Germinal center (tissue), 1 donor: ENCODE measurements at regions not wholly inside any gene's neighbourhood (a gene's known extent, or its start where the extent isn't known, plus 50 kb on each side); places are given as distances from the start of the nearest gene placed in this dataset.

Experiments used
- DNase-seq: peaks from one replicate; pipeline ENCODE4 v3.0.0; 2012; ENCODE audit warnings: mixed read lengths, low spot score

DNA sequence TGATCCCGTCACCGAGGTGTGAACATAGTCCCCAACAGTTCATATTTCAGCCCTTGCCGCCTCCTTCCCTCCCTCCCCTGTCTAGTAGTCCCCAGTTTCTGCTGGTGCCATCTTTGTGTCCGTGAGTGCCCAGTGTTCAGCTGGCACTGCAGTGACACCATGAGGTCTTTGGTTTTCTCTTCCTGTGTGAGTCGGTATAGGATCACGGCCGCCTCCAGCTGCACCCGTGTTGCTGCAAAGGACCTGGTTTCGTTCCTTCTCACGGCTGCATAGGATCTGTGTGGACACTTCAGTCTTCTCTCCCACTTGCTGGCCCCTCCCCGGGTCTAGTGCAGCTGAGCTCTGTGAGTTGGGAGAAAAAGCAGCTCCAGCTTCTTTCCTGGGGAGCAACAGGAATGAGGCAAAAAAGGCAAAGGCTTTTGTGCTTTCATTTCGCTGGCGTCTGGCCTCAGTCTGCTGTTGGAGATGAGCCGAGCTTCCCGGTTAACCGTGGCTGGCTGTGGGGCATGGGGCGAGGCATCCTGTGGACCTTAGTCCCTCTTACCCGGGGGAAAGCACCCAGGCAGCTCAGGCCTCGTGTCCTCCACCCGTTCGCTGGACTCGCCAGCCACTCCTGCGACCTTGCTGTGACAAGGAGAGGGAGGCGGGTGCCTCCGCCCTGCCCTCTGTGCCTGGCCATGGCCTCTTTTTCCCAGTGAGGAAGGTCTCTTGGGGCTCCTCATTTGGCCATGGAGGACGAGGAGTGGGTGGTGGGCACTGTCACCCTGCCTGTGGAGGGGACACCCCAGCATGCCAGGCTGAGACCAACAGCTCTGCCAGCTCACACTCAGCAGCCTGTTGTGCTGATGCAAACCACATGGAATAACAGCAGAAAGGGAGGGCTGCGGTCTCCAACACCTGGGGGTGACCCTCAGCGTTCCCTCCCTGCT is 196.5 kb downstream of the TEX29 start:
- DNase-seq, result no peak

DNA sequence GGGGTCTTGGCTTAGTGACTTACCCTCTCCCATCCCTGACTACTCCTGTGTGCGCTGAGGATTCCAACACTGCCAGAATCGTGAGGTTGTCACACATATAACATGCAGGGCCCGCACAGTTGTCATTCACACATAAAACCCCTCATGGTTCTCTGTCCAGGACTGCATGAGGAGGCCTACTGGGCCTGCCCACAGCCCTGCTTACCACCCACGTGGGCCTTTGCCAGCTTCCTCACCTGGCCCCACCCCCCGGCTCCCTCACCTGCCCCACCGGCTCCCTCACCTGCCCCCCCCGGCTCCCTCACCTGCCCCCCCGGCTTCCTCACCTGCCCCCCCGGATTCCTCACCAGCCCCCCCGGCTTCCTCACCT is 197.2 kb downstream of the TEX29 start:
- DNase-seq, result no peak

DNA sequence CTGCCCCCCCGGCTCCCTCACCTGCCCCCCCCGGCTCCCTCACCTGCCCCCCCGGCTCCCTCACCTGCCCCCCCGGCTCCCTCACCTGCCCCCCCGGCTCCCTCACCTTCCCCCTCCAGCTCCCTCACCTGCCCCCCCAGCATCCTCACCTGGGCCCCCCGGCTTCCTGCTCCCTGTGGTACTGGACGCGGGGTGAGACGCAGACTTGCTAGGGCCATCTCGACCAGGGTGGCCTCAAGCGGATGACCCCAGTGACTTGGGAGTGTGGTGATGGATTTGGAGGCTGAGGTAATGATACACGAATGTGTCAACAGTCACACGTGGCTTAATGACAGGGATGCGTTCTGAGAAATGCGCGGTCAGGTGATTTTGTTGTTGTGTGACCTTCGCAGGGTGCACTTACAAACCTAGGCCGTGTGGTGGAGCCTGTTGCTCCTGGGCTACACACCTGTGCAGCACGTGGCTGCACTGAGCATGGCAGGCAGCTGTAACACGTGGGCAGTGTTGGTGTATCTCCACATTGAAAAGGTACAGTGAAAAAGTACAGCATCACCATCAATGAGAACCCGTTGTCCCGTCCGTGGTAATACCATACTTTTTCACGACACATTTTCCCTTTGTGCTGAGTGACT is 197.8 kb downstream of the TEX29 start:
- DNase-seq, result no peak

DNA sequence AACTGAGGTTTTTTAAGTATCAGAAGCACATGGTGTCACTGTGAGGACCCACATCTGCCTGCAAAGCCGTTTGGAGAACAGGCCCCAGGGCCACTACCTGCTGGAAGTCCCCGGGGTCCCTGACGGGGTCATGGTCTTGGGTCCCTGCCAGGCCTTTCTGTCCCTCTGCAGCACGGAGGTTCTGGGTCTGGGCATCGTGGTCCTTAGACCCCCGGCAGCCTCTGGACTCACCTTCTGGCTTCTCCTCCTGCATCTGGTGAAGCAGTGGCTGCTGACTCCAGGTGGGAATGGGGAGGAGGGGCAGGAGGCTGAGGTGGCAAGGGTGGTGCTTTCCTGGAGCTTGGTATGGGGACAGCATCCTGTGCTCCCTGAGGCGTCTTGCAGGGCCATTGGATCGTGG is 198.6 kb downstream of the TEX29 start:
- DNase-seq, result no peak

DNA sequence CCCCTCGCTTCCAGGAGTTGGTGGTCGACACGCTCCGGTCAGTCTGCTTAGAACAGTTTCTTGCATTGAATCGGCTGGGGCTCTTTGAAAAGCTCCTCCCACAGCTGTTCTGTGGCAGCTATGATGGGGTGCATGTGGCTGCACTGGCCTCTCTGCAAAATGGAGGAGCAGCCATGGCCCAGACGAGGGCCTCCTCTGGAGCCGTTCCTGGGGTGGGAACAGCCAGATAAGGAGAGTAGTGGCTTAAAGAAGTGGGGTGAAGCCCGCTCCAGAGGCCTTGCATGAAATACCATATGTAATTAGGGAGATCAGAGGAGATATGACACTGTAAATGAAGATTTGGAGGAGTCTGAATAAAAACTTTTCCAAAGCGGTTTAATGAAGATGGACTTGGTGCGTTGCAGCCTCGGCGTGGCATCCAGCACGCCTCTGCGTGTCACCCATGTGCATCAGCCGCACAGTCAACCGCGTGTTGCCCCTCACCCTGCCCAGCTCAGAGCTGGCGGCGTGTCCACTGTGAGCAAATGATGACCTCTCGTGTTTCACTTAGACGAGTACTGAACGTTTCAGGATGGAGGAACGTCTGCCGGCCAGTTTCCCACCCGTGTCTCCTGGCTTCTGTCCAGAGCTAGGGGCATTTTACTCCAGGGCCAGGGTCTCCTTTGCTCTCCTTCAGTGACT is 199.2 kb downstream of the TEX29 start:
- no peak for DNase-seq

DNA sequence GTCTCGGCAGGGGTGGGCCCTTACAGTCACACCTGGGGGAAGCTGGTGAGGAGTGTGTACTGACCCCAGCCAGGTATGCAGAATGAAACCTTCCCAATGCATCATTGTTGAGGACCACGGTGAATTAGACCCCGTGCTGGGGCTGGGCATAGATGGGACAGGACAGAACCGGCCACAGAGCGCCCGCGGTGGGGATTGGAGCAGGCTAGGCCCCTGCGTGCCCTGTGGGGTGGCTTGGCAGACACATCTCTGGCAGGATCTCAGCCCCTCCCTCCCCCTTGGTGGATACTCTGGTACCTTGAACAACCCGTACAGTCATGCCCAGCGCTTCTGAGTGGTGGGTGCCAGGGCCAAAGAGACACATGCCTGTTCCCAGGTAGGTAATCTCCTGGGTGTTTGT is 200.6 kb downstream of the TEX29 start:
- DNase-seq, result no peak

DNA sequence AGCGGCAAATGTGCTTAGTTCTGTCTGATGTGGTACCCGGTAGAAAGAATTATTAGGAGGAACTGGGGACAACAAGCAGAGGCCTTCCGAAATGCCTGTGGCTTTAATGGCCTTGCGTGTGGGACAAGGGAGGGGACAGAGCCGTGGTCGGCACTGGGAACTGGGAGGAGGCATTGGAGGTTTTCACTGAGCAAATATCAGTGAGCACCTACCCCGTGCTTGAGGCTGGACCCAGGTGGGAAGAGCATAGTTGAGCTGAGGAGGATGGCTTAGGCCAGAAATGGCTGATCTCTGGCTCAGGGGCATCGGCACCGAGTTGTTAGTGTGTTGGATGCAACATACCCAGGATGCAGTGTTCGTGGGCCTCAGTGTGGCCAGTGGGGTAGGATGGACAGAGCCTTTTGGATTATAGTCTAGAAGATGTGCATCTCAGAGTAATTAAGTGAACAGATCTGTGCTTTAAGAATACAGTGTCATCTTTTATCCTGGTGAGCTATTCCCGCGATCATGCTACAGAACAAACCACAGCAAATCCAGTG is 201.3 kb downstream of the TEX29 start:
- DNase-seq, result no peak

DNA sequence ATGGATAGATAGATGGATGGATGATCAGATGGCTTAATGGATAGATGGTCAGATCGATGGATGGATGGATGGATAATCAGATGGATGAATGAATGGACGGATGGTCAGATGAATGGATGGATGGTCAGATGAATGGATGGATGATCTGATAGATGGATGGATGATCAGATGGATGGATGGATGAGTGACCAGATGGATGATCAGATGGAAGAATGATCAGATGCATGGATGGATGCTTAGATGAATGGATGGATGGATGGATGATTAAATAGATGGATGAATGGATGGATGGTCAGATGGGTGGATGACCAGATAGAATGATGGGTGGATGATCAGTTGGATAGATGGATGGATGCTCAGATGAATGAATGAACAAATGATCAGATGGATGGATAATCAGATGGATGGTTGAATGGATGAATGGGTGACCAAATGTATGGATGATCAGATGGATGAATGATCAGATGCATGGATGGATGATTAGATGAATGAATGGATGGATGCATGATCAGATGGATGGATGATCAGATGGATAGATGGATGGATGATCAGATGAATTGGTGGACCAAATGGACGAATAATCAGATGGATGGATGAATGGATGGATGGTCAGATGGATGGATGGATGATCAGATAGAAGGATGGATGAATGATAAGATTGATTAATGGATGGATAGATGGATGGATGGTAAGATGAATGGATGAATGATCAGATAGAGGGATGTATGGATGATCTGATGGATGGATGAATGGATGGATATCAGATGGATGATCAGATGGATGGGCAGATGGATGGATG is 205.1 kb downstream of the TEX29 start:
- DNase-seq, result no peak

DNA sequence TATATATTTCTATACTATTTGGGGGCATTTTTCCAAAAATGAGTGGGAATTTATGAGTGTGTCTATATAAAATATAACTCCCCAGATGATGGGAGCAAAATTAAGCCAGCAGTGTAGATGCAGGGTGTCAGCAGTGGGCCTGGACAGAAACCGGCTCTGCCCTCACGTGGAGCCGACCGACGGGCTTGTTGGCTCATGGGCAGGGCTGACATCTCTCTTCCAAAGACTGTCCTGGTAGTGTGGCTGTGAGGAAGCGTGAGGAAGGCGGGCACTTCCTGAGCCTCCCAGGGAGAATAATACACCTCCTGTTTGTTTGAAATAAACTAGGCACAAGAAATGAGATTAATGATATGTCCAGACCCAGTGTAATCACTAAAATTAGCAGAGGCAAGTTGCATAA is 206.5 kb downstream of the TEX29 start:
- DNase-seq, result no peak

DNA sequence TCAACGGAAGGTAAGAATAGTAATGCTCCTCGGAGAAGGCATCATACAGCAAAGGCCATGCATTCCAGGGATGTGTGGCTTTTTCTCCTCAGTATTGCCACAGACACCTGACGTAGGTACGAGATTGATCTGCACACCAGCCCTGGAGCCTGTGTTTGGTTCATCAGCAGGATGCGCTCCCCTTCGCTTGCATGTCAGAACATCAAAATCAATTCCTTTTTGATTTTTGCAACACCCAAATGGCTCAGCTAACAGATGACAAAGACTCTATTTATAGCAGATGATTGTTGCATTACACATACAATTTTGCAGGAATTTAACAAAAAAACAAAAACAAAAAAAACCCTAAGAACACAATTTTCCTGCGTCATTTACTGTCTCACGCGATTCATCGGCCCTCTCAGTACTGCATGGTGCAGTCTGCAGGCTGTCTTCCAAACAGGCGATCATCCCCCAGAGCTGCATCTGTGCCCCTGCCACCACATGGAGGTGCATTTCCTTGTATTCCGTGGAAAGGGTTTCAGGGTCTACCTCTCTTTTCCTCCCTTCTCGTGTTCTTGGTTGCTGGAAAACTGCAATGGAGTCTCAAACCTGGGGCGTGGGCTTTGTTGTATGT is 207.3 kb downstream of the TEX29 start:
- no peak for DNase-seq

DNA sequence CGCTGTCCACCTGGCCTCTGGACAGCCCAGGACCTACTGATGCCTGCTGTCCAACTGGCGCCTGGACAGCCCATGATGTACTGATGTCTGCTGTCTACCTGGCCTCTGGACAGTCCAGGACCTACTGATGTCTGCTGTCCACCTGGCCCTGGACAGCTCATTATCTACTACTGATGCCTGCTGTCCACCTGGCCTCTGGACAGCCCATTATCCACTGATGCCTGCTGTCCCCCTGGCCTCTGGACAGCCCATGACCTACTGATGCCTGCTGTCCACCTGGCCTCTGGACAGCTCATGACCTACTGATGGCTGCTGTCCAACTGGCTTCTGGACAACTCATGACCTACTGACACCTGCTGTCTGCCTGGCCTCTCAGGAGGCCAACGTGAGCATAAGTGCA is 208.1 kb downstream of the TEX29 start:
- no peak for DNase-seq

DNA sequence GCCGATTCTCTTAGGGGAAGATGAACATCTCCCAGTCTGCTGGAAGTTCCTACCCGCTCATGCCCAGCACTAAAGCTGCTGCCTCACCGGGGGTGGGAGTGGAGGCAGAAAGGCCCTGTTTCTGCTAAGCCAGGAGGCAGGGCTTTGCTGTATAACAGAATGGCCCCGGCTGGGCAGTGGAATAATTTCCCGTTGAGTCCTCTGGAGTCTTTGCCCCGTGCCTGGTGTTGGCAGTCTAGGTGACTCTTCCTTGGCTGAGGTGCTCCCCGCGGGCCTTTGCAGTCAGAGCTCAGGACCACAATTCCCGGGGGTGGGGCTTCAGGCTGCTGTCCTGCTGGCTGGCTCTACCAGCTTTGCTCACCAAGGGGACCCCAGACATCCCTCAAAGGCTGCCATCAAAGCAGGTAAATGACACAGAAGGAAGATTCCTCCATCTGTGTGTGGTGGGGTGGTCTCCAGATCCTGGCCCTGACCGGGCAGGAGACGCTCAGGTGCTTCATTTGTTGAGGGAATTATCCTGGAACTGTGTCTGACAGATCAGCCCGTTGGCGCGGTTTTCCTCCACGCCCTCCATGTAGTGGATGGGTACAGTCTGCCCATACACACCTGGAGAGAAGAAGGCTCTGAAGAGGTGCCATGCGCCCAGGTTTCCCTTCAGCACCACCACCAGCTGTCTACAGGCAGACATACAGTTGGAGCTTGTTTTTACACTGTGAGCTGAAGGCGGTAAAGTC is 209.9 kb downstream of the TEX29 start:
- no peak for DNase-seq

DNA sequence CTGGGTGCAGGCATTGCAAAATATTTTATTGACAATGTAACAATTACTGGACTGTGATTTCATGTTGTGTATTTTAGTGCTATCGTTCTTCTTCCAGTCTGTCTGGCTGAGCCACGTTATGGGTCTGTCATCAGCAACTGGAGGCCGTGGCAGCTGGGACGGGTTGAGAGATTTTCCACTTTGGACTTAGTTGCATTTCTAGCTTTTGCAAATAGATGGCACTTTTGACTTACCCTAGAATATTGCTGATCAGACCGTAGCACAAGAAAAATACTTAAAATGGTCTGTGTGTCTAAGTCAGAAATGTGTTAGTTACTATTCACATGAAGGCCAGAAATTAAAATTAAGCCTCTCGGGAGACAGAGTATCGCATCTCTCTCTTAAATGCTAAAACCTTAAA is 211.1 kb downstream of the TEX29 start:
- no peak for DNase-seq

DNA sequence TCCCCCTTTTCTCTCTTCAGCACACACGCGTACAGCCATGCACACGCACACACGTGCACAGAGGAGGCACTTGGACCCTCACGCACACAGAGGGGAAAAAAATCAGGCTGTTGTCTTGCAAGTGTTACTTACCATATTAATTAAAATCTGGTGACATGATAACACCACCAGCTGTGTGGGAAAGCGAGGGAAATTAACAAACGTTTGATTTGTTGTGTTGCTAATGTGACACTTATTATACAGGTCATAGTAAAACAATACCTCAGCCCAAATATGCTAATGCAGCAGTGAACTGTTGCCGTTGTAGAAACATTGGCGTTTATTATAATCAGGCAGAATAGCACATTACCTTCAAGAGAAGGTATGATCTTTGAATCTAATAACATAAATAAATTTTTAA is 211.7 kb downstream of the TEX29 start:
- DNase-seq, result no peak

DNA sequence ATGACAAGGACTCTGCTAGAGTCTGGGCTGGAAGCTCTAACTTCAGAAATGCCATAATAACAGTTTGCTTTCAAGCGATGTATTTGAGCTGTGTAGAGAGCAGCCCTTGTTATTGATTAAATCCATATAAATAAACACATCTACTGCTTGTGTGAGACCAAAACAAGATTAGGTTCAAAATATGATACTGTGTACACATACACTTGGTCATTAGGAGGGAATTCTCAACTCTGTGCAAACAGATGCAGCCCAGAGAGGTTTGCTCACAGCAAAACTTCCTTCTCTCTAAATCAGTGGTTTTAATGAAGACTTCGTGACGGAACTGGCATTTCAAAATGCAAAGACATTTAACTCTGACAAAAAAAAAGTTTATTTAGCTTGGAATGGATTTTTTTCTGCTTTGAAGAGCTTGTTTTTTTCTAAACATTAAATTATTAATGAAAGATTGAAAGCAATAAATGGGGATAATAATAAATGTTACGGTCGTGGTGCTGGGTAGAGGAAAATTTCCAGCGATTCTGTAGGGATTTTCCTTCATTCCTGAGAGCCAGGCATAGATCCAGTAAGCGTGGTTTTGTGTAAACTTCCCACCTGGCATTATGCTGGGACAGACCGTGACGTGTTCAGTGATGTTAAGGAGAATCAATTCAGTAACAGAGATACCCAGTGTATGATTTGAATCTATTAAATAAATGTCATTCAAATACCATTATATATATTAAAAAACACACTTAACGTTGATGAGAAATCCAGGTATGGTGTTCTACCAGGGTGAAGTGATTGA is 213.7 kb downstream of the TEX29 start:
- DNase-seq, result no peak

DNA sequence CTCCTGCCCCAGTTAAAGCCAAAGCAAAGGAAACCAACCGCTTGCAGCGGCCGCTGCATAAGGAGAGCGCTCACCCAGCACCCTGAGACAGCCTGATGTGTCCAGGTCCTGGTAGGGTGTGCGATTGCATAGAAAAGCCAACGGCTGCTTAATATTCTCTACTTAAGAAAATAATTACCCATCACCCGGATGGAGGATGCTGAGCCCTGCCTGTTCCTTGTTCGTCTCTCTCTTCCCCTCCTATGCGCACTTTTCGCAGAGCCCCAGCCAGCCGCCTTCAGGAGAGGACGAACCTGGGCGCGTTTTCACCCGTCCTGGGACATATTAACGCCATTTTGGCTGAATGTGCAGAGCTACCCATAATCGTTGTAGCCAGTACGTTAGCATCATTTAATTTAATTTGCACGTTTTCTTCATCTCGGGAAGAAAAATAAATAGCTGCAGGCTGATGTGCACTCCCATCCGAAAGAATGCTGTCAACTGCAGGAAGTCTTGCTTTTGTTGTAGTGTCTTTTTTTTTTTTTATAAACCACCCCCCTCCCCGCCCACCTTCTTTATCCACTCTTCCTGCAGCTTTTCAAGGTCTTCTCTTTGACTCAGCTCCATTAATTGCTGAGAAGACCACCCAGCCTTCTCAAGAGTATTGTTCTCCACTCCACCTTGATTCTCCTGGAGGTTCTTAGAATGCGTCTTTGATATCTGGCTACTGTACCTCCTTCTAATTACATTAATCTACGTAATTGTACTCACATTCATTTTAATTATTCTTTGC is 214.5 kb downstream of the TEX29 start:
- no peak for DNase-seq

DNA sequence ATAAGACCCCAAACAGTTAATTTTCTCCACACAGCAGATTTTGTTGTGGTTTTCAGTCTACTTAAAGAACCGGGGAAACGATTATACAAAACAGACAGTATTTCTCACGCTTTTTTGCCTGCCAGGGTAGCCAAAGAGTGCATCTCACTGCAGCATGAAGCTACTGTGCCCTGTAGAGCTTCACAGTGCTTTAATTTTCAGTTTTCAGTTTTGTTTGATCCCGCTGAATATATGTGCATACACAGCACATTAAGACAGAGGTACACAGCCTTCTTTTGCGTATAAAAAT is 215.0 kb downstream of the TEX29 start:
- DNase-seq, result no peak

DNA sequence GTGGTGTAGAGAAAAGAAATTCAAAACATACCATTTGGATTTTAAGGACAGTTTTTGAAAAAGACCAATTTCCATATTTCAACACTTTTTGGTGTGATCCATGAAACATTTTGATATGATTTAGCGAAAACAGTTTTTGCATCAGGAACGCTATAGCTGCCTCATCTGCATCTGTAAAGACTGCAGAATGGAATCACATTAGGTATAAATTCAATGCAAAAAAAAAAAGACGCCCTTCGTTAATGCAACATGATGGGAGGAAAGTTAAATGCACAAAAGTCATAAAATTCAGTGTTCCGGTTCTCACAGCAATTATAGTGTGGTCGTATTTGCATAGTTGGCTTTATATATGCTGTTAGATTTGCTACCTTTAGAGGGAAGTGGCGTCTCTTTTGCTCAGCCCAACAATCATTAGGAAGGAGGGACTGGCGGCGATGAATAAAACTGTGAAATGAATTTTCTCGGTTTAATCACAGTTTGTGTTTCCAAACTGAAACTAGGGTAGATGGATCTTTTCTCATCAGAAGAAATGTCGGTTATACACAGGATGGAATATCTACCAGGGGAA is 215.7 kb downstream of the TEX29 start:
- DNase-seq, result no peak

DNA sequence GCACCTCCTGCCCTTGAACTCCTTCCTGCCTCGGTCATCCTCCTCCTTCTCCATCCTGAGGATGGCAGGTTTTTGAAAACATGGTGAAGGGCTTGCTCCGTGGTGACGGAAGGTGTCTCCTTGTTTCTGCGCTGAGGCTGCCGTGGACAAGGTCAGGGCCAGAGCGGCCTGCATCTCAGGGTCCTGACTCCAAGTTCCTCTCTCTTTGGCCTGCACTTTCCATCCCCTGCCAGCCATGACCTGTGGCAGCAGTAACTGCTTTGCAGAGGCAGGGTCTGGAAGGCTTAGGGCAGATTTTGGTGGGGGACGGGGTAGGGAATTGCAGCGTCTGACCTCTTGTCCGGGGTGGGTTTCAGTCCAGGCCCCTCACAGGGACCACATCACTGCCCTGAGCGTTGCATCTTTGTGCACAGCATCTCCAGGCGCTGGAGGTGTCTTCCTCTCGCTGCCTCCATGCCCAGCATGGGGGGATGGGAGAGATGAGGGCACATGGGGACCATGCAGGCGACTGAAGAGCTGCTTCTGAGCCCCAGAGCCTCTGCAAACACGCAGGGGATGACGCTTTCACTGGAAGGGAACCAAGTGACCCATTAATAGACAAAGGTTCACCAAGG is 216.8 kb downstream of the TEX29 start:
- no peak for DNase-seq
